Activated naive CD4-positive, alpha-beta T cell treated with anti-CD3 and anti-CD28 coated beads, Interleukin-2, amount 50 U/mL, for 24 hours (primary cell): ENCODE measurements at regions not wholly inside any gene's neighbourhood (a gene's known extent, or its start where the extent isn't known, plus 50 kb on each side); places are given as distances from the start of the nearest gene placed in this dataset.

Experiments
- H3K27ac Mint-ChIP-seq: one replicate; pipeline ENCODE4 v1.8.0; 2021; ENCODE audit warnings: mild to moderate bottlenecking, mixed read lengths
- H3K27me3 Mint-ChIP-seq: one replicate; pipeline ENCODE4 v1.8.0; 2021; ENCODE audit warnings: mixed read lengths
- H3K36me3 Mint-ChIP-seq: one replicate; pipeline ENCODE4 v1.8.0; 2021; ENCODE audit warnings: mixed read lengths
- H3K4me1 Mint-ChIP-seq: one replicate; pipeline ENCODE4 v1.8.0; 2021; ENCODE audit warnings: mixed read lengths
- H3K4me3 Mint-ChIP-seq: one replicate; pipeline ENCODE4 v1.8.0; 2021; ENCODE audit warnings: mild to moderate bottlenecking, mixed read lengths
- H3K9me3 Mint-ChIP-seq: one replicate; pipeline ENCODE4 v1.8.0; 2021; ENCODE audit warnings: mixed read lengths

GRCh38 chr3:148062590-148062989, 635.1 kb upstream of the AGTR1 start:
- no peaks in the 10 kb centered on the region for H3K4me1 Mint-ChIP-seq
- H3K9me3 Mint-ChIP-seq: no peaks in the 10 kb centered on the region
- H3K4me3 Mint-ChIP-seq: no peak overlapping the region
- no peak overlapping the region for H3K27ac Mint-ChIP-seq
- no peaks in the 10 kb centered on the region for H3K36me3 Mint-ChIP-seq
- H3K27me3 Mint-ChIP-seq: no peaks in the 10 kb centered on the region

- Mint-ChIP-seq H3K36me3 (no peaks in the 10 kb centered on the region), H3K4me1 (no peaks in the 10 kb centered on the region), H3K4me3 (no peak overlapping the region), H3K9me3 (no peaks in the 10 kb centered on the region), H3K27me3 (no peaks in the 10 kb centered on the region), H3K27ac (no peak overlapping the region)
Observed at GRCh38 chr3:148066802-148067201, 630.9 kb upstream of the AGTR1 start.

- H3K4me3 Mint-ChIP-seq: no peak overlapping the region
- H3K36me3 Mint-ChIP-seq: no peaks in the 10 kb centered on the region
- H3K4me1 Mint-ChIP-seq: no peaks in the 10 kb centered on the region
- no peaks in the 10 kb centered on the region for H3K27me3 Mint-ChIP-seq
- no peaks in the 10 kb centered on the region for H3K9me3 Mint-ChIP-seq
- no peak overlapping the region for H3K27ac Mint-ChIP-seq
Observed at GRCh38 chr3:148068466-148068865, 629.2 kb upstream of the AGTR1 start.

GRCh38 chr3:148070041-148070440, 627.7 kb upstream of the AGTR1 start:
- Mint-ChIP-seq H3K4me3 (no peak overlapping the region), H3K4me1 (no peaks in the 10 kb centered on the region), H3K27me3 (no peaks in the 10 kb centered on the region), H3K9me3 (no peaks in the 10 kb centered on the region), H3K27ac (no peak overlapping the region), H3K36me3 (no peaks in the 10 kb centered on the region)

- Mint-ChIP-seq H3K27me3 (no peaks in the 10 kb centered on the region), H3K9me3 (no peaks in the 10 kb centered on the region), H3K4me1 (no peaks in the 10 kb centered on the region), H3K4me3 (no peak overlapping the region), H3K36me3 (no peaks in the 10 kb centered on the region), H3K27ac (no peak overlapping the region)
Observed at GRCh38 chr3:148073721-148074456, 623.8 kb upstream of the AGTR1 start.

- no peaks in the 10 kb centered on the region for H3K4me1 Mint-ChIP-seq
- H3K27ac Mint-ChIP-seq: no peak overlapping the region
- no peaks in the 10 kb centered on the region for H3K9me3 Mint-ChIP-seq
- H3K27me3 Mint-ChIP-seq: no peaks in the 10 kb centered on the region
- H3K36me3 Mint-ChIP-seq: no peaks in the 10 kb centered on the region
- H3K4me3 Mint-ChIP-seq: no peak overlapping the region
Observed at GRCh38 chr3:148074946-148075345, 622.8 kb upstream of the AGTR1 start.

GRCh38 chr3:148075771-148076716, 621.7 kb upstream of the AGTR1 start:
- H3K27me3 Mint-ChIP-seq: no peaks in the 10 kb centered on the region
- H3K4me3 Mint-ChIP-seq: no peak overlapping the region
- no peak overlapping the region for H3K27ac Mint-ChIP-seq
- H3K9me3 Mint-ChIP-seq: no peaks in the 10 kb centered on the region
- no peaks in the 10 kb centered on the region for H3K4me1 Mint-ChIP-seq
- no peaks in the 10 kb centered on the region for H3K36me3 Mint-ChIP-seq

GRCh38 chr3:148077318-148077923, 620.3 kb upstream of the AGTR1 start:
- Mint-ChIP-seq H3K27ac (no peak overlapping the region), H3K9me3 (no peaks in the 10 kb centered on the region), H3K4me3 (no peak overlapping the region), H3K4me1 (no peaks in the 10 kb centered on the region), H3K36me3 (no peaks in the 10 kb centered on the region), H3K27me3 (no peaks in the 10 kb centered on the region)

- Mint-ChIP-seq H3K27ac (no peak overlapping the region), H3K4me1 (no peaks in the 10 kb centered on the region), H3K27me3 (no peaks in the 10 kb centered on the region), H3K36me3 (no peaks in the 10 kb centered on the region), H3K9me3 (no peaks in the 10 kb centered on the region), H3K4me3 (no peak overlapping the region)
Observed at GRCh38 chr3:148077965-148078364, 619.7 kb upstream of the AGTR1 start.

GRCh38 chr3:148078658-148079057, 619.0 kb upstream of the AGTR1 start:
- no peaks in the 10 kb centered on the region for H3K36me3 Mint-ChIP-seq
- no peaks in the 10 kb centered on the region for H3K27me3 Mint-ChIP-seq
- no peaks in the 10 kb centered on the region for H3K4me1 Mint-ChIP-seq
- no peak overlapping the region for H3K27ac Mint-ChIP-seq
- H3K9me3 Mint-ChIP-seq: no peaks in the 10 kb centered on the region
- no peak overlapping the region for H3K4me3 Mint-ChIP-seq

- Mint-ChIP-seq H3K27ac (no peak overlapping the region), H3K27me3 (no peaks in the 10 kb centered on the region), H3K9me3 (no peaks in the 10 kb centered on the region), H3K36me3 (no peaks in the 10 kb centered on the region), H3K4me1 (no peaks in the 10 kb centered on the region), H3K4me3 (no peak overlapping the region)
Observed at GRCh38 chr3:148079370-148079769, 618.3 kb upstream of the AGTR1 start.

- Mint-ChIP-seq H3K27ac (no peak overlapping the region), H3K9me3 (no peaks in the 10 kb centered on the region), H3K4me1 (no peaks in the 10 kb centered on the region), H3K4me3 (no peak overlapping the region), H3K36me3 (no peaks in the 10 kb centered on the region), H3K27me3 (no peaks in the 10 kb centered on the region)
Observed at GRCh38 chr3:148081926-148082325, 615.8 kb upstream of the AGTR1 start.

- no peak overlapping the region for H3K4me3 Mint-ChIP-seq
- H3K27ac Mint-ChIP-seq: no peak overlapping the region
- H3K27me3 Mint-ChIP-seq: no peaks in the 10 kb centered on the region
- no peaks in the 10 kb centered on the region for H3K4me1 Mint-ChIP-seq
- H3K9me3 Mint-ChIP-seq: no peaks in the 10 kb centered on the region
- H3K36me3 Mint-ChIP-seq: no peaks in the 10 kb centered on the region
Observed at GRCh38 chr3:148082506-148083280, 615.0 kb upstream of the AGTR1 start.

GRCh38 chr3:148083526-148084182, 614.0 kb upstream of the AGTR1 start:
- Mint-ChIP-seq H3K27me3 (no peaks in the 10 kb centered on the region), H3K27ac (no peak overlapping the region), H3K4me1 (no peaks in the 10 kb centered on the region), H3K4me3 (no peak overlapping the region), H3K36me3 (no peaks in the 10 kb centered on the region), H3K9me3 (no peaks in the 10 kb centered on the region)

GRCh38 chr3:148084931-148085330, 612.8 kb upstream of the AGTR1 start:
- Mint-ChIP-seq H3K4me1 (no peaks in the 10 kb centered on the region), H3K36me3 (no peaks in the 10 kb centered on the region), H3K9me3 (peaks cover 5% of the 10 kb centered on the region), H3K27me3 (no peaks in the 10 kb centered on the region), H3K27ac (no peak overlapping the region), H3K4me3 (no peak overlapping the region)
